HG03108 (cell line): ENCODE measurements at regions not wholly inside any gene's neighbourhood (a gene's known extent, or its start where the extent isn't known, plus 50 kb on each side); places are given as distances from the start of the nearest gene placed in this dataset.

Experiments used
- ATAC-seq: cut with Tn5 transposase; IDR thresholded peaks from one replicate; pipeline ENCODE4 v1.9.1; 2021; ENCODE audit warnings: moderate library complexity; ENCODE audit not compliant: unreplicated experiment

- no peak for ATAC-seq
Measured at GRCh38 chr2:55973673-55974072, 50.1 kb upstream of the EFEMP1 start.

DNA sequence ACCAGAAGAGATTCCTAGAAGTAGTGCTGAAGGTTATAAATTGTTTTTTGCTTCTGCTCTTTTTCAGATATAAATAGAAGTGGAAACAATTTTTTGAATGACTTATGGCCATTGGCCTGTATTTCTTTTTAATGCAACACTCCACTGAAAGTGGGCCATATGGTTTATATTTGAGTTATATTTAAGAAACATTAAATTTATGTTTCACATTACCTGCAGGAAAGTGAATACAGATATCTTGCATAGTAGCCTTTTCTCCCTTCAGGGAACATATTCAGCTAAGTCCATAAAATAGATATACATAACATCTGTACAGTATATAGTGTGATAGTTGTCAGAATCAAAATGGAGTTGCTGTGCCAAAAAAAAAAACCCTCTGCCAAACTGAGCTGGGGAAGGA, 53.1 kb upstream of the EFEMP1 start:
- ATAC-seq = no peak

DNA sequence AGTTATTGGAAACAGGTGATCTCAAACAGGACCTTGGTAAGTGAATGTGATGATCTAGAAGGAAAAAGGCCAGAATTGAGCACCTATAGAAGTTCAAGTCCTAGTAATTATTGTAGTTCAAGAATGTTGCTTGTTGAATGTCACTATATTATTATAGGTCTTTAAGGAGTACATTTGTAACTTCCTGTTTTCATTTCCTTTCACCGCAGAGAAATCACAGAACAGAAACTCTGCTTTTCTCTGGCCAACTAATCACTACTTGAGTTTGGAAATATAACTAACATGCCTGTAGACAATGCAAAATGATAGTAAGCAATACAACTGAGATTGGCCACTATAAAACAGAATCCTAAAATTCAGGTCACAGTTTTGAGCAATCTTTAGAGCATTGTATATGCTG, 61.8 kb upstream of the EFEMP1 start:
- ATAC-seq = peak; percentile 72

GRCh38 chr2:55986001-55986400, 62.4 kb upstream of the EFEMP1 start:
- no peak for ATAC-seq

- no peak for ATAC-seq
Measured at GRCh38 chr2:55986700-55987440, 63.3 kb upstream of the EFEMP1 start.

- no peak for ATAC-seq
Measured at GRCh38 chr2:55989405-55989804, 65.8 kb upstream of the EFEMP1 start.

GRCh38 chr2:55992455-55992854, 68.9 kb upstream of the EFEMP1 start:
- ATAC-seq = no peak

DNA sequence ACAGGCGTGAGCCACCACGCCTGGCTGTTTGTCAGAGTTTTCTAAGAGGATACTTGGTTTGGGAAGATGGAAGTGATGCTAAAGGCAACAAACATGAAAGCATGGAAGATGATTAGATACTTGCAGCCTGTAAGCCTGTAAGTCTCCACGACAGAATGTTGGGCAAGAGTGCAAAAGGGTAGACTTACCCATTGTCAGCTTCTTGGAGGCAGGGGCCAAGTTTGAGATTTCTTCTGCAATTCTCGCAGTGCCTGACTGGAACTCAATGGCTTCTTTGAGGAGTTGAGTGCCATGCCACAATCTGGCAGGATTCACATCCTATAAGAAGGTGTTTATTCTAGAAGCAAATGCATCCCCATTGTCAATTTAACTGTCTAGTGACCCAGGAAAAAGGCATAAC, 70.1 kb upstream of the EFEMP1 start:
- no peak for ATAC-seq

GRCh38 chr2:55995211-55995610, 71.6 kb upstream of the EFEMP1 start:
- no peak for ATAC-seq

GRCh38 chr2:55995902-55996301, 72.3 kb upstream of the EFEMP1 start:
- no peak for ATAC-seq

- ATAC-seq = no peak
Measured at GRCh38 chr2:55999231-55999630, 75.6 kb upstream of the EFEMP1 start.

DNA sequence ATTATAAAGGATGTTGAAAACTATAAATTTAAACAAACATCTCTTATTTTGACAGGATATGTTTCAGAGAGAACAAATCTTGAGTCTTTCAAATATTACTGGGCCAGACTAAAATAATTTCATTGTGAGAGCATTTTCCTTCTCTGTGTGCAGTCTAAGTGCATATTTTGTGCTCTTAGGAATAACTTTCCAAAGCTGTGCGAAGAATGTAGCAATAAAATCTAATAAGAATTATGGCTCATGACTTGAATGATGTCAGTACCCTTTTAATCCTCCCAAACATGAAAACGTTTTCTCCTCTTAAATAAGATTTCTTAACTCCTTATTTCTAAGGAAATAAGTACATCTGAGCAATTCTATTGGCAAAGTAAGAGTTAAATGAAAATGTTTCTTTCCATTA, 76.2 kb upstream of the EFEMP1 start:
- ATAC-seq = no peak

- no peak for ATAC-seq
Measured at GRCh38 chr2:56001947-56002346, 78.4 kb upstream of the EFEMP1 start.

GRCh38 chr2:56008661-56009431, 85.3 kb upstream of the EFEMP1 start:
- no peak for ATAC-seq

DNA sequence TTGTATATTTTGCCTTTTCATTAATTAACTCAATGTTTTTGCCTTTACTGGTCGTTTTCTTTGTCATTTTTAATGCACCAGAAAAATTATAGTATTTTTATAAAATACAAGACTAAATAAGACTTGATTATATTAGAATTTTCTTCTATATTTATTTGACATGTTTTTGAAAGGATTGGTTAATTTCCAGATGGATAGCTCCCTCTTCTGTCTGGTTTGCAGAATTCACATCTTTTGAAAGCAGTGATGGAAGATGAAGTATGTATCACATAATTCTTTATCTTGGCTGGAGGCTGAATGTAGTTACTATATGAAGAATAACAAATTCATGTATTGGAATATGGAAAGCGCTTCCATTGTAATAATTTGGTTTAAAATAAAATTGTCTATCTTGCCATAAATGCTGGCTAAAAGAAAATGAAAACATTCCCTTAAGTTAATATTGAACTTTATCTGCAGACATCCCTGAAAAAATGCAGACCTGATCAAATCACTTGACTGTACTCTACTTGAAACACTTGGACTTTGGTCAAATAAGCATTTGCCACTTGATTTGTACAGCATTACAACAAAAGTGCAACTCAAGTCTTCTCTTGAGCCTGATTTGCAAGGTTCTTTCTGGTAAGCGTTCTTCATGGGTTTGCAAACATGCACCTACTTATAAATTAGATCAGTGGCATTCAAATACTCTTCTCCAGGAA, 86.3 kb upstream of the EFEMP1 start:
- ATAC-seq = no peak

GRCh38 chr2:56011624-56012023, 88.0 kb upstream of the EFEMP1 start:
- no peak for ATAC-seq

GRCh38 chr2:56012221-56012765, 88.7 kb upstream of the EFEMP1 start:
- ATAC-seq = no peak

GRCh38 chr2:56013475-56013874, 89.9 kb upstream of the EFEMP1 start:
- no peak for ATAC-seq

GRCh38 chr2:56014046-56014730, 90.6 kb upstream of the EFEMP1 start:
- no peak for ATAC-seq

GRCh38 chr2:56015711-56016115, 92.1 kb upstream of the EFEMP1 start:
- ATAC-seq = no peak

- no peak for ATAC-seq
Measured at GRCh38 chr2:56017784-56018183, 94.2 kb upstream of the EFEMP1 start.
